ENCODE measurements at regions not wholly inside any gene's neighbourhood (a gene's known extent, or its start where the extent isn't known, plus 50 kb on each side); places are given as distances from the start of the nearest gene placed in this dataset.

DNA sequence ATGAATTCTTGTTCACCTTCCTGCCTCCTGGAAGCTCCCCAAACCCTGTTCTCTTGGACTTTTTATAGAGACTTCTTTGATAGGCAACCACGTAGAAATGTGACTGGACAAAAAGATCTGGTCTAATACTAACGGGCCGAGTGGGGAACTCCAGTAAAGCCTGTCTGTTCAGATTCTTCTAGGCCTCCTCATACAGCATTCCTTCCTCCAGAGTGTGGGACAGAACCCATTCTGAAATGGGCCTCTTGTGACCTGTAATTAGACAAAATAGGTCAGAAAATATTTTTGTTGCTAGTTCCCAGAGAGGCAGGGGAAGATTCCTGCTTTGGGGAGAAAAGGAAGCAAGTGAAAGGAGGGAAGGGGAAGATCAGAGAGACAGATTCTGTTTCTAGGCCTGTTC, 374.3 kb downstream of the CDH26 start:
- DNase-seq, result no peak

DNA sequence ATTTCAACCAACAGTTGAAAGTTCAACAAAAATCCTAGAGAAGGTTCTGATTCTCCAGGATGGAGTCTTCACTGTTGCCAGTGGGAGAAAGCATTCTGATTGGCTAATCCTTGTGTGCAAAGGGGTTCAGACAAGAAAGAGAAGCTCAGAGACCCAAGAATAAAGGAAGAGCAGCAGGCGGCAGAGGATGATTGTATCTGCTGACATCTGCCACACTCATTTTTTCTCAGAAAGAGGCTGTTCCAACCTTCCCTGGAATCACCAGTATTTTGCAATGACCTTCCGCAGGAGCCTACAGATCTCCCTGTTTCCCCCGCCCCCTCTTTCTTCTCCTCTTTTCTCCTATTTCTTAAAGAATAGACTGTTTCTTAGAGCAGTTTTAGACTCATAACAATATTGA, 376.7 kb downstream of the CDH26 start:
- no peak for DNase-seq

GRCh38 chr20:60338556-60338955, 380.3 kb downstream of the CDH26 start:
- DNase-seq, result peak; percentile 23

DNA sequence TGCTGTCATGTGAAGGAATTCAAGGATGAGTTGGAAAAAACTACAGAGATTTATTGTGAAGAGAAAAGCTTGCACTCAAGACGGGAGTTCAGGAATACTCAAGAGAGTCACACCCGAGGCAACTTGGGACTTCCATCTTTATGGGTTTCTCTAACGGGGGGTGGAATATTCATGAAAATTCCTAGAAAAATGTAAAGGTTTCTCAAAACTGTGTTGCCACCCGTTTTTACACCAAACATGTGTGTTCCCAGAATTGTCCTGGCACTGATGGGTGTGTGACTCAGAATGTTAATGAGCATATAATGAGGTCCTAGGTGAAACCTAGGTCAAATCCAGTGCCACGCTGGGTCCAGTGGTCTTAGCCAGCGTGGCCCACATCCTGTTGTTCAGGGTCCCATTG, 381.5 kb downstream of the CDH26 start:
- DNase-seq, result no peak

DNA sequence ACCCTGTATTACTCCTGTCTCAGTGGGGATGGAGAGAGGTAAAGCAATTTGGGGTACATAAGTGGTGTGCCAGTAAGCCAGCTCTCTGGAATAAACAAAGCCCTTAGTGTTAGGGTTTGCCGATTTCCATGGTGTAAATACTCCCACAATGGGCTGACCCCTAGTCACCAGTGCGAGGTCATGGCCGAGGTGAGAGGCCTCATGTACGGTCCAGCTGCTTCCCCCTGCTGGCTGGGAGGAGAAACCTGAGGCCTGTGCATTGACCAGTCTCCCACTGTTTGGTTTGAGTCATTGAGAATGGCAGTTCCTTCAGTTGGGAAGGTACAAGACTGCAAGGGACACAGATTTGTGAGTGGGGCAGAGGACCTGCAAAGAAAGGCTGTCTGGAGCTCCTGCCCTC, 382.0 kb downstream of the CDH26 start:
- no peak for DNase-seq

GRCh38 chr20:60341062-60341461, 382.8 kb downstream of the CDH26 start:
- DNase-seq, result no peak

DNA sequence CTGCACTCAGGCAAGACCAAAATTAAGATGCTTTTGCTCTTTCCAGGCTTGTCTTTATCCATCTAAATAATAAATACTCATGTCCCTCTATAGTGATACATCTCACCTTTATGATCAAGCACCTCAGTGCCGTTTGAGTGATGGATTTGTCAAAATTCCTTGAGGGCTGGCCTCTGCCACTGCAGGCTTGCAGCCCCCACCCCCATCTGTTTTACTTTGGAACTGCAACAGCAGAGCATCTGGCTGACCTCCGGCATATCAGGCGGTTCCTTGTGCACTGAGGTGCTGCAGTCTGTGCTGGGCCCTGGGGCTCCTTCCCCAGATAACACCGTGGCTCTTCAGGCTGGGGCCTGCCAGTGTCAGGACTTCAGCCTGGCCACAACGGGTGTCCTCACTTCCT, 386.9 kb downstream of the CDH26 start:
- no peak for DNase-seq

GRCh38 chr20:60349418-60349817, 391.2 kb downstream of the CDH26 start:
- no peak for DNase-seq

- no peak for DNase-seq
These were observed 393.8 kb downstream of the CDH26 start for GRCh38 chr20:60352017-60352416.

- DNase-seq, result peak; percentile 48
These were observed 394.4 kb downstream of the CDH26 start for GRCh38 chr20:60352596-60352995.

GRCh38 chr20:60354024-60354580, 395.9 kb downstream of the CDH26 start:
- no peak for DNase-seq

DNA sequence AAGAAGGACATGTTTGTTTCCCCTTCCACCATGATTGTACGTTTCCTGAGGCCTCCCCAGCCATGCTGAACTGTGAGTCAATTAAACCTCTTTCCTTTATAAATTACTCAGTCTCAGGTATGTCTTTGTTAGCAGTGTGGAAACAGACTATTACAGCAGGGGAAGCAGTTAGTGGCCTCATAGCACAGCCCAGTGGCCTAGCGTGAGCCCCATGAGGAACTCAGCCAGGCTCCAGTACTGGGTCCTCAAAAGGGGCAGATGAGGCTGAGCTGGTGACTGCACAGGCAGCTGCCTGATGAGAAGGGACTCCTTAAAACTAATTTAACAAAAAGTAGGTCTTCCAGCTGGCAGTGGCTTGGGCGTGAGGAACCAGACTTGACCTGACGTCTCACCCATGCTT, 399.9 kb downstream of the CDH26 start:
- DNase-seq, result no peak

GRCh38 chr20:60359010-60359409, 400.8 kb downstream of the CDH26 start:
- no peak for DNase-seq

DNA sequence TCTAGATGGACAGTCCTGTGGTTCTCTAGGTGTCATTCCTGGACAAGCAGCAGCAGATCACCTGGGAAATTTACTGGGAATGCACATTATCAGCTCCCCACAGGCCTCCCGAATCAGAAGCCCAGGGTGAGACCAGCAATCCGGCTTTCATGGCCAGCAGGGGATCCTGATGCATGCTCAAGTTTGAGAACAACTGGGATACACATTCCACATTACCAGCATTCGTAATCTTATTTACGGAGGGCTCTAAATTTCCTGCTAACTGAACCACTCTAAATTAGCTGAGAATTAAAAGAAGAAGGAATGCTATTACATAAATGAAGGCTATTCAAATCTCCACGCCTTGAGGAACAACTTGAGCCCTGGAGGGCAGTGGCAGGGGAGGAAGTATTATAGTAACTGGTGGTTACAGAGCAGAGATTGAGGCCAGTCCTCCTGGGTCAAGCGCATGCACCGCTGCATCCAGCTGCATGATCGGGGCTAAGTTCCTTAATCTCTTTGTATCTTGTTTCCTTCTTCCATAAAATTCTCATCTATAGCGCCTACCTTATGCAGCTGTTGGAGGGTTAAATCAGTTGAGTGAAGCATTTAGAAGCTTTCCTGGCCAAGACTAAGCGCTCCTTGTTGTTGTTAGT, 403.7 kb downstream of the CDH26 start:
- no peak for DNase-seq

DNA sequence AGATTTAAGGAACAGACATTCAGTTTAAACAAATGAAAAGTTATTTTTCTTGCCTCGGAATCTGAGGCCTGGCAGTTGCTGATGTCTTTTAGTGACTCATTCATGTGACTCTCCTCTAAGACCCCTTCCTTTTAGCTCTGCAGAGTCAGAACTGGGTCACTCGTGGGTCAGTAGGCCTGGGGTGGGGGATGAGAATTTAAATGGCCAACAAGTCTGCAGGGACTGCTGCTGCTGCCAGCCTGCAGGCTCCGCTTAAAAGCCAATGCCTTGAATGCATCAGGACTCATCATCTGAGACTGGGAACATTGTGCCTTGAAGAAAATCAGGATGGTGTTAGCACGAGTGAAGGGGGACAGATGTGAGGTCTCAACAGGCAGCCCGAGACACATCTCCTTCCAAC, 404.3 kb downstream of the CDH26 start:
- DNase-seq, result no peak

DNA sequence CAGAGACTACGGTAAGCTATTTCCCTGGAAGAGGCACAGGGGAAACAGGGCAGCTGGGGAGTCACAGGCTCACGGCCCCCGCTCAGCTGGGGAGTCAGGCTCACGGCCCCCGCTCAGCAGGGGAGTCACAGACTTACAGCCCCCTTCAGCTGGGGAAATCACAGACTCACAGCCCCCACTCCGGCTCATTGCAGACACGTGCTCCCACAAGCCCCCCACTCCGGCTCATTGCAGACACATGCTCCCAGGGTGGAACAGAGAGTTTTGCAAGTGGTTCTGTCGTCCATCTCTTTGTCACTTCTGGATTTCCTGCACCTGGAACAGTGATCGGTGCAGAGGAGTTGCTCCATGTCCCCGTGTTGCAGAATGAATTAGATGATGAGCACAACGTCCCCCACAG, 405.5 kb downstream of the CDH26 start:
- no peak for DNase-seq

- peak; percentile 67 for DNase-seq
These were observed 406.9 kb downstream of the CDH26 start for GRCh38 chr20:60365064-60365666.

GRCh38 chr20:60365882-60366281, 407.7 kb downstream of the CDH26 start:
- peak; percentile 91 for DNase-seq

- DNase-seq, result no peak
These were observed 413.2 kb downstream of the CDH26 start for GRCh38 chr20:60371384-60371783.

DNA sequence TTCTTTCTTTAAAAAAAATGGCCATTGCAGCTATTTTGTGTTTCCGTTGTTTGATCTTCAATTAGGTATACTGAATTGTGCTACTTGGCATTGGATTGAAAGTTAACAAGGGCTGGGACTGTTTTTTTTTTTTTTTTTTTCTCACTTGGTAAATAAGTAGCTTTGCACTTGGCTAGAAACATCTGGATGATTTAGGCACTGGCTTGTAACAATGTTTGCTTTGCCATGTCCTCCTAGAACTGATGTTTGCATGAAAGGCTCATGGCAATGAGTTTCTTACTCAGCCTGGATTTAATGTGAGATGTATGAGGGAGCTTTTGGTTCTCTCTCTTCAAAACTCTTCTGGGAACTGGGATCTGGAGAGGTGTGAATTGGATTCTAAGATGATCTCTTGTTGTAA, 414.1 kb downstream of the CDH26 start:
- peak; percentile 72 for DNase-seq

DNA sequence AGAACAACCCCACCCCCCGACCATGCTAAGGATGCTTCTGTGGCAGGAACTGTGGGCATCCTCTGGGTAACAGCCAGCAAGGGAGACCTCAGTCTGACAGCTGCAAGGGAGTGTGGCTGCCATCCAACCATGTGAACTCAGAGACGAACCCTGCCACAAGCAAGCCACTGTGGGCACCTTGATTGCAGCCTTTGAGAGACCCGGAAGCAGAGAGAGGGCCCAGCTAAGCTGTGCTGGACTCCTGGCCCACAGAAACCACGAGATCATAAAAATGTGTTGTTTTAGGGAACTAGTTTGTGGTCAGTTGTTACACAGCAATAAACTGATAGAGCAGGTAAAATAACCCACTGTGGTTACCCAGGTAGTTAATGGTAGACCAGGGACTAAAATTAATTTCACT, 414.6 kb downstream of the CDH26 start:
- DNase-seq, result peak; percentile 72

GRCh38 chr20:60378620-60379019, 420.4 kb downstream of the CDH26 start:
- no peak for DNase-seq

DNA sequence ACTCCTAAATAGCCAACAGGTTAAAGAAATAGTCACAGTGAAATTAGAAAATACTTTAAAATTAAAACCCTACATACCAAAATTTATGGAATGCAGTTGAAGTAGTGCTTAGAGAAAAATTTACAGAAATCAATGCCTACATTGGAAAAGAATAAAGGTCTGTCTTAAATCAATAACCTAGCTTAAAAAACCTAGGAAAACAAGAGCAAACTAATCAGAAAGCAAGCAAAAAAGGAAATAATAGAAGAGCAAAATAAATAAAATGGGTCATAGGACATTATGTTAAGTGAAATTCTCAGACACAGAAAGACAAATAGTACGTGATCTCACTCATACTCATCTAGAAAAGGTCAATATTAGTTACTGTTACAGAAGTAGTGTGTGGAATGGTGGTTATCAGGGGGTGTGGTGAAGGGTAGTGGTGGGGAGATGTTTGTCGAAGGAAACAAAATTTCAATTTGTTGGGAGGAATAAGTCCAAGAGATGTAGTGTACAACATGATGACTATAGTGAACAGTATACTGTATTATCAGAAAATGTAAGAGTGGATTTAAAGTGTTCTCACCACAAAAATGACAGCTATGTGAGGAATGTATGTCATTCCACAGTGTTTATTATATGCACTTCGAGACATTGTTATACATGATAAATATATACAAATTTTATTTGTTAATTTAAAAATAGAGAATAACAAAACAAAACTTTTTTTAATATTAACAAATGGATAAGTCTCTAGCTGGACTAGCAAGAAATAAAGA, 423.6 kb downstream of the CDH26 start:
- DNase-seq, result no peak

GRCh38 chr20:60389441-60389840, 431.2 kb downstream of the CDH26 start:
- no peak for DNase-seq

Data from DMS79 treated with DMSO at 0.1 percent for 48 hours (cell line).